Astrocyte (in vitro differentiated cells and primary cell): ENCODE measurements at regions not wholly inside any gene's neighbourhood (a gene's known extent, or its start where the extent isn't known, plus 50 kb on each side); places are given as distances from the start of the nearest gene placed in this dataset.

Source experiments
- DNase-seq: peaks from one replicate; pipeline ENCODE4 v3.0.0-alpha.2; 2010; ENCODE audit warnings: low read depth
- FAIRE-seq: peaks from 2 replicates; lab custom pipeline; 2011; peaks lifted over from hg19 to GRCh38; lab: Jason Lieb, UNC
- H2AFZ ChIP-seq: 2 replicates; pipeline ENCODE4 v1.6.0; 2012; ENCODE audit warnings: low read depth, low read length, inconsistent platforms
- H3K27ac ChIP-seq: 2 replicates; pipeline ENCODE4 v1.5.1; 2011; ENCODE audit warnings: low read depth, low read length, inconsistent platforms
- H3K27me3 ChIP-seq: 2 replicates; pipeline ENCODE4 v1.6.0; 2011; ENCODE audit warnings: low read length, inconsistent platforms; ENCODE audit not compliant: insufficient read depth
- H3K36me3 ChIP-seq: 2 replicates; pipeline ENCODE4 v1.5.1; 2011; ENCODE audit warnings: low read length, inconsistent platforms; ENCODE audit not compliant: insufficient read depth
- H3K4me1 ChIP-seq: 2 replicates; pipeline ENCODE4 v1.5.1; 2011; ENCODE audit warnings: low read length, inconsistent platforms; ENCODE audit not compliant: insufficient read depth
- H3K4me2 ChIP-seq: 2 replicates; pipeline ENCODE4 v1.6.0; 2012; ENCODE audit warnings: low read length, inconsistent platforms
- H3K4me3 ChIP-seq: 2 replicates; pipeline ENCODE4 v1.5.1; 2011; ENCODE audit warnings: low read depth, mild to moderate bottlenecking, low read length, inconsistent platforms; ENCODE audit not compliant: insufficient read depth
- H3K79me2 ChIP-seq: 2 replicates; pipeline ENCODE4 v1.6.0; 2012; ENCODE audit warnings: mild to moderate bottlenecking, low read length, inconsistent platforms; ENCODE audit not compliant: insufficient read depth
- H3K9ac ChIP-seq: 2 replicates; pipeline ENCODE4 v1.6.0; 2012; ENCODE audit warnings: mild to moderate bottlenecking, low read length, inconsistent platforms
- H3K9me3 ChIP-seq: 2 replicates; pipeline ENCODE4 v1.5.1; 2012; ENCODE audit warnings: low read depth, mild to moderate bottlenecking, low read length, inconsistent platforms; ENCODE audit not compliant: insufficient read depth
- H4K20me1 ChIP-seq: 2 replicates; pipeline ENCODE4 v1.6.0; 2012; ENCODE audit warnings: low read length, inconsistent platforms; ENCODE audit not compliant: insufficient read depth
- H3K27ac Mint-ChIP-seq: one replicate; pipeline ENCODE4 v1.8.0; 2021; ENCODE audit warnings: mild to moderate bottlenecking, mixed read lengths; ENCODE audit not compliant: unreplicated experiment
- H3K27me3 Mint-ChIP-seq: one replicate; pipeline ENCODE4 v1.8.0; 2021; ENCODE audit warnings: low read depth, mixed read lengths; ENCODE audit not compliant: unreplicated experiment
- H3K36me3 Mint-ChIP-seq: one replicate; pipeline ENCODE4 v1.8.0; 2021; ENCODE audit warnings: low read depth, mixed read lengths; ENCODE audit not compliant: unreplicated experiment
- H3K4me1 Mint-ChIP-seq: one replicate; pipeline ENCODE4 v1.8.0; 2021; ENCODE audit warnings: low read depth, mixed read lengths; ENCODE audit not compliant: unreplicated experiment
- H3K4me3 Mint-ChIP-seq: one replicate; pipeline ENCODE4 v1.8.0; 2021; ENCODE audit warnings: mild to moderate bottlenecking, moderate library complexity, mixed read lengths; ENCODE audit not compliant: unreplicated experiment
- H3K9me3 Mint-ChIP-seq: one replicate; pipeline ENCODE4 v1.8.0; 2021; ENCODE audit warnings: mild to moderate bottlenecking, mixed read lengths; ENCODE audit not compliant: unreplicated experiment
- EZH2 ChIP-seq: IDR thresholded peaks from 2 replicates; pipeline ENCODE4 v1.6.1; 2012; ENCODE audit warnings: mild to moderate bottlenecking, low read length, inconsistent platforms; ENCODE audit not compliant: insufficient read depth
- TF ChIP-seq, protein P1 (sequence below): IDR thresholded peaks from 2 replicates; pipeline ENCODE4 v1.5.1; 2011; ENCODE audit warnings: low read depth, mild to moderate bottlenecking, inconsistent platforms, low read length, moderate library complexity; ENCODE audit not compliant: insufficient read depth

GRCh38 chr6:4581468-4582385, 194.5 kb upstream of the CDYL start:
- Histone ChIP-seq H3K9ac (peak overlapping the region; percentile 46), H4K20me1 (no peaks in the 10 kb centered on the region), H2AFZ (peak overlapping the region; percentile 53), H3K27ac (peak overlapping the region; percentile 86), H3K79me2 (no peaks in the 10 kb centered on the region), H3K4me2 (peak overlapping the region; percentile 68), H3K4me3 (peak overlapping the region; percentile 0), H3K36me3 (no peaks in the 10 kb centered on the region), H3K4me1 (peaks cover 37% of the 10 kb centered on the region), H3K9me3 (no peaks in the 10 kb centered on the region), H3K27me3 (no peaks in the 10 kb centered on the region)
- H3K27ac Mint-ChIP-seq, result peak overlapping the region; percentile 96
- DNase-seq (peak; percentile 97), FAIRE-seq (peak; percentile 92)
- no peak overlapping the region for H3K4me3 Mint-ChIP-seq
- TF ChIP-seq EZH2, result no peak
- H3K27me3 Mint-ChIP-seq, result no peaks in the 10 kb centered on the region
- H3K4me1 Mint-ChIP-seq, result peaks cover 26% of the 10 kb centered on the region
- no peaks in the 10 kb centered on the region for H3K36me3 Mint-ChIP-seq
- H3K9me3 Mint-ChIP-seq, result peaks cover 2% of the 10 kb centered on the region

- no peaks in the 10 kb centered on the region for H3K36me3 Mint-ChIP-seq
- Histone ChIP-seq H3K27me3 (no peaks in the 10 kb centered on the region), H3K9ac (no peak overlapping the region), H3K36me3 (no peaks in the 10 kb centered on the region), H3K4me2 (no peak overlapping the region), H3K4me3 (no peak overlapping the region), H3K9me3 (no peaks in the 10 kb centered on the region), H4K20me1 (no peaks in the 10 kb centered on the region), H2AFZ (no peak overlapping the region), H3K79me2 (no peaks in the 10 kb centered on the region), H3K4me1 (peaks cover 43% of the 10 kb centered on the region), H3K27ac (no peak overlapping the region)
- DNase-seq (no peak), FAIRE-seq (no peak)
- peak overlapping the region; percentile 21 for H3K27ac Mint-ChIP-seq
- no peaks in the 10 kb centered on the region for H3K27me3 Mint-ChIP-seq
- H3K9me3 Mint-ChIP-seq, result peaks cover 2% of the 10 kb centered on the region
- TF ChIP-seq, protein P1, sequence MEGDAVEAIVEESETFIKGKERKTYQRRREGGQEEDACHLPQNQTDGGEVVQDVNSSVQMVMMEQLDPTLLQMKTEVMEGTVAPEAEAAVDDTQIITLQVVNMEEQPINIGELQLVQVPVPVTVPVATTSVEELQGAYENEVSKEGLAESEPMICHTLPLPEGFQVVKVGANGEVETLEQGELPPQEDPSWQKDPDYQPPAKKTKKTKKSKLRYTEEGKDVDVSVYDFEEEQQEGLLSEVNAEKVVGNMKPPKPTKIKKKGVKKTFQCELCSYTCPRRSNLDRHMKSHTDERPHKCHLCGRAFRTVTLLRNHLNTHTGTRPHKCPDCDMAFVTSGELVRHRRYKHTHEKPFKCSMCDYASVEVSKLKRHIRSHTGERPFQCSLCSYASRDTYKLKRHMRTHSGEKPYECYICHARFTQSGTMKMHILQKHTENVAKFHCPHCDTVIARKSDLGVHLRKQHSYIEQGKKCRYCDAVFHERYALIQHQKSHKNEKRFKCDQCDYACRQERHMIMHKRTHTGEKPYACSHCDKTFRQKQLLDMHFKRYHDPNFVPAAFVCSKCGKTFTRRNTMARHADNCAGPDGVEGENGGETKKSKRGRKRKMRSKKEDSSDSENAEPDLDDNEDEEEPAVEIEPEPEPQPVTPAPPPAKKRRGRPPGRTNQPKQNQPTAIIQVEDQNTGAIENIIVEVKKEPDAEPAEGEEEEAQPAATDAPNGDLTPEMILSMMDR, result no peak
- TF ChIP-seq EZH2, result no peak
- no peak overlapping the region for H3K4me3 Mint-ChIP-seq
- peaks cover 31% of the 10 kb centered on the region for H3K4me1 Mint-ChIP-seq
Measured at GRCh38 chr6:4580361-4580760, 195.8 kb upstream of the CDYL start.

DNA sequence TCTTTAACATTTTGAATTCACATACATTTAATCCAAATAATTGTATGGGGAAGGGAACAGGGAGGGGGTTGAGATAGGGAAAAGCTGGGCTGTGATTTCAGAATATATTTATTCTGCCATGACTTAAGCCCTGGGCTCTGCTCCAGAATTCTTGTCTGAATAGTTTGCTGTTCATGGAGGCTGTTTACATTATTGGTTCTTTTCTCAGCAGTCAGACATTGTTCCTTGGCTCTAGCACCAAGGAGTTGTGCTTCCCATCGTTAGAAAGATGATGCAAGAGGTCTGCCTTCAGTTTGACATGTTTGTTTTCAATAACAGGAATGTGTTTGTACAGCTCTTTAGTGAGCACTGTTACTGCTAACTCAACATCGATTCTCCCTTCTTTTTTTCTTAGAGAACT, 198.8 kb upstream of the CDYL start:
- H3K4me3 ChIP-seq, result no peak overlapping the region
- H3K9ac ChIP-seq, result no peak overlapping the region
- H3K36me3 ChIP-seq, result no peaks in the 10 kb centered on the region
- H3K79me2 ChIP-seq, result no peaks in the 10 kb centered on the region
- Mint-ChIP-seq H3K36me3 (peaks cover 1% of the 10 kb centered on the region), H3K9me3 (peaks cover 6% of the 10 kb centered on the region), H3K4me3 (no peak overlapping the region), H3K27me3 (no peaks in the 10 kb centered on the region), H3K4me1 (peaks cover 22% of the 10 kb centered on the region), H3K27ac (peak overlapping the region; percentile 85)
- peak; percentile 96 for DNase-seq
- H3K4me1 ChIP-seq, result peaks cover 29% of the 10 kb centered on the region
- H3K27ac ChIP-seq, result peak overlapping the region; percentile 65
- H4K20me1 ChIP-seq, result no peaks in the 10 kb centered on the region
- no peak for TF ChIP-seq EZH2
- TF ChIP-seq, protein P1, result no peak
- peak overlapping the region; percentile 16 for H3K4me2 ChIP-seq
- no peaks in the 10 kb centered on the region for H3K27me3 ChIP-seq
- peak overlapping the region; percentile 22 for H2AFZ ChIP-seq
- peak; percentile 92 for FAIRE-seq
- no peaks in the 10 kb centered on the region for H3K9me3 ChIP-seq
